HepG2 (cell line): ENCODE measurements at regions not wholly inside any gene's neighbourhood (a gene's known extent, or its start where the extent isn't known, plus 50 kb on each side); places are given as distances from the start of the nearest gene placed in this dataset.

Source experiments
- ATAC-seq: fragments of 200-7000 bp; cut with Tn5 transposase; 3 replicates; pipeline ENCODE4 v1.9.1; 2020; ENCODE audit warnings: mild to moderate bottlenecking, moderate library complexity
- BruUV-seq: library from RNA; stranded (reverse); fragments of 400-500 nt; replicated peaks from 2 replicates; lab custom pipeline; 2021; lab: Mats Ljungman, UMichigan
- CTCF ChIA-PET: fragments of 300-600 bp; formaldehyde crosslinking; extraction: SDS; loops from one replicate; lab custom pipeline; 2021; ENCODE audit warnings: low total read pairs, inconsistent platforms, low intra/inter-chr PET ratio; lab: Yijun Ruan, JAX
- POLR2A ChIA-PET: fragments of 350-600 bp; sonication (Branson Sonifier 250); formaldehyde crosslinking; loops from one replicate; lab custom pipeline; 2020; ENCODE audit warnings: antibody characterized with exemption, inconsistent platforms; lab: Yijun Ruan, JAX
- DNase-seq: peaks from one replicate; pipeline ENCODE4 v3.0.0-alpha.2; 2015; ENCODE audit warnings: low spot score
- FAIRE-seq: peaks from 3 replicates; lab custom pipeline; 2011; peaks lifted over from hg19 to GRCh38; lab: Jason Lieb, UNC
- H2AFZ ChIP-seq: one replicate; pipeline ENCODE4 v1.6.1; 2011; ENCODE audit warnings: low read length, inconsistent platforms
- H3K27ac ChIP-seq: fragments of 300-600 bp; 3 replicates; pipeline ENCODE4 v1.8.0; 2011; ENCODE audit warnings: mixed run types, mild to moderate bottlenecking, mixed read lengths, low read length, inconsistent platforms; ENCODE audit not compliant: insufficient read depth; ENCODE audit errors: extremely low read length
- H3K27me3 ChIP-seq, 2 experiments: fragments of 200-600 bp in 1 of 2; 2 replicates in 1 of 2; 3 replicates in 1 of 2; pipeline versions ENCODE4 v1.6.0 to v1.8.0; 2011; ENCODE audit warnings: low read length in 2 of 2, mild to moderate bottlenecking in 2 of 2, moderate library complexity in 2 of 2, inconsistent platforms in 1 of 2; ENCODE audit not compliant: insufficient read depth in 2 of 2, control insufficient read depth in 1 of 2
- H3K36me3 ChIP-seq, 2 experiments: fragments of 200-600 bp in 1 of 2; replicated peaks in 1 of 2; 2 replicates in 1 of 2; 3 replicates in 1 of 2; pipeline versions ENCODE4 v1.5.1 to v1.8.0; 2011; ENCODE audit warnings: low read length in 2 of 2, inconsistent platforms in 1 of 2; ENCODE audit not compliant: insufficient read depth in 2 of 2, control insufficient read depth in 1 of 2
- H3K4me1 ChIP-seq: 2 replicates; pipeline ENCODE4 v1.5.1; 2012; ENCODE audit warnings: low read length, inconsistent platforms; ENCODE audit not compliant: insufficient read depth
- H3K4me2 ChIP-seq: 2 replicates; pipeline ENCODE4 v1.6.0; 2011; ENCODE audit warnings: low read depth, low read length, inconsistent platforms
- H3K4me3 ChIP-seq, 3 experiments: fragments of 200-600 bp in 1 of 3; sonication (generic), shearing (Covaris generic) in 1 of 3; replicated peaks in 1 of 3; 2 replicates each; pipeline ENCODE4 v1.5.1; 2011 to 2016; ENCODE audit warnings: low read length in 3 of 3, inconsistent platforms in 2 of 3, low read depth in 2 of 3, mild to moderate bottlenecking in 2 of 3, control low read depth in 1 of 3, mixed read lengths in 1 of 3; ENCODE audit not compliant: insufficient read depth in 1 of 3
- H3K79me2 ChIP-seq: one replicate; pipeline ENCODE4 v1.6.1; 2011; ENCODE audit warnings: low read length, inconsistent platforms; ENCODE audit not compliant: insufficient read depth
- H3K9ac ChIP-seq: 2 replicates; pipeline ENCODE4 v1.6.0; 2011; ENCODE audit warnings: mild to moderate bottlenecking, low read depth, low read length, inconsistent platforms; ENCODE audit not compliant: insufficient read depth
- H3K9me3 ChIP-seq: 2 replicates; pipeline ENCODE4 v1.5.1; 2012; ENCODE audit warnings: mild to moderate bottlenecking, low read length
- H4K20me1 ChIP-seq: 2 replicates; pipeline ENCODE4 v1.6.0; 2011; ENCODE audit warnings: inconsistent platforms, mild to moderate bottlenecking, low read length, moderate library complexity; ENCODE audit not compliant: insufficient read depth
- ADNP ChIP-seq: sonication (generic); formaldehyde crosslinking; IDR thresholded peaks from 2 replicates; pipeline ENCODE4 v1.4.0; 2020; ENCODE audit warnings: missing genetic modification reagents
- HMGXB4 ChIP-seq, 2 experiments: sonication (generic) in 1 of 2; formaldehyde crosslinking in 1 of 2; IDR thresholded peaks; 2 replicates each; pipeline versions ENCODE4 v1.4.0 to v1.6.1; 2018 to 2020; ENCODE audit warnings: missing genetic modification reagents in 2 of 2, borderline replicate concordance in 1 of 2, low read depth in 1 of 2, mild to moderate bottlenecking in 1 of 2, missing biosample characterization in 1 of 2
- ZHX1 ChIP-seq: sonication (generic); formaldehyde crosslinking; IDR thresholded peaks from 2 replicates; pipeline ENCODE4 v1.8.1; 2022; ENCODE audit warnings: low read depth, mild to moderate bottlenecking, missing genetic modification reagents
- ZNF124 ChIP-seq: sonication (generic); formaldehyde crosslinking; IDR thresholded peaks from 2 replicates; pipeline ENCODE4 v1.4.0; 2020; ENCODE audit warnings: missing genetic modification reagents
- ZNF607 ChIP-seq: sonication (generic); formaldehyde crosslinking; IDR thresholded peaks from 2 replicates; pipeline ENCODE4 v1.5.1; 2020; ENCODE audit warnings: missing genetic modification reagents, mild to moderate bottlenecking, borderline replicate concordance
- ZNF781 ChIP-seq: sonication (generic); formaldehyde crosslinking; IDR thresholded peaks from 2 replicates; pipeline ENCODE4 v1.5.1; 2020; ENCODE audit warnings: borderline replicate concordance, mild to moderate bottlenecking, missing genetic modification reagents; ENCODE audit errors: not compliant biosample characterization
- in situ Hi-C: cut with HindIII; loops from 2 replicates; pipeline ENCODE4 v1.10.0; 2017; ENCODE audit warnings: low pct_unique_long_range_greater_than_20kb; ENCODE audit not compliant: extremely low pct_ligation_motif_present
- intact Hi-C: fragments of 100-400 bp; cut with micrococcal nuclease; formaldehyde crosslinking; loops from one replicate; pipeline ENCODE4 v1.10.0; 2022; ENCODE audit not compliant: unreplicated experiment

- BruUV-seq, result no TSS peak
- Histone ChIP-seq H3K4me2 (no peak overlapping the region), H2AFZ (no peak overlapping the region), H3K79me2 (no peaks in the 10 kb centered on the region), H3K36me3 (no peaks in the 10 kb centered on the region), H3K27me3 (no peaks in the 10 kb centered on the region), H3K4me1 (no peaks in the 10 kb centered on the region), H4K20me1 (no peaks in the 10 kb centered on the region), H3K9me3 (no peaks in the 10 kb centered on the region), H3K27ac (no peak overlapping the region), H3K4me3 (no peak overlapping the region), H3K9ac (no peak overlapping the region)
- POLR2A ChIA-PET, result no interaction called here
- ATAC-seq, result no peak
- DNase-seq, result no peak
- TF ChIP-seq ADNP (CRISPR knock-in tag) (no peak), ZNF607 (CRISPR knock-in tag) (no peak), ZHX1 (CRISPR knock-in tag) (no peak), HMGXB4 (CRISPR knock-in tag; IDR thresholded peaks at IDR 0.05; ENCODE audit: borderline replicate concordance in 1 of 2, low read depth in 1 of 2) (no peak), ZNF781 (CRISPR knock-in tag) (no peak), ZNF124 (CRISPR knock-in tag) (no peak)
- CTCF ChIA-PET, result no interaction called here
- in situ Hi-C loops (no loop called here), intact Hi-C loops (loop anchor here (1.0 kb wide), 1 partner anchor 41 kb away; no protein-coding TSS in a partner anchor)
- FAIRE-seq, result no peak
Observed at GRCh38 chr5:86894056-86894455, 276.3 kb downstream of the COX7C start.
